ENCODE measurements at regions not wholly inside any gene's neighbourhood (a gene's known extent, or its start where the extent isn't known, plus 50 kb on each side); places are given as distances from the start of the nearest gene placed in this dataset.

- Histone ChIP-seq H3K36me3 (ENCODE audit: control insufficient read depth, insufficient read depth, low read length) (peaks cover 36% of the 10 kb centered on the region), H3K27ac (ENCODE audit: low read length) (peak overlapping the region; percentile 53; the same call in 1 of the 2 replicates), H3K27me3 (ENCODE audit: control insufficient read depth, insufficient read depth, low read length) (no peaks in the 10 kb centered on the region), H3K4me3 (ENCODE audit: low read depth in 2 of 2, low read length in 2 of 2) (no peak overlapping the region), H3K4me1 (ENCODE audit: control insufficient read depth, insufficient read depth, low read length) (peaks cover 18% of the 10 kb centered on the region), H3K9me3 (ENCODE audit: control insufficient read depth, insufficient read depth, low read depth, low read length) (no peaks in the 10 kb centered on the region)
- BruUV-seq (replicated peaks): no TSS peak
- ChIA-PET CTCF (no interaction called here), POLR2A (no interaction called here)
- in situ Hi-C loops (cut with HindIII; ENCODE audit: low pct_unique_long_range_greater_than_20kb, low sequenced_read_pairs): no loop called here
- DNase-seq (ENCODE audit: low read depth, low spot score): peak; percentile 33
- intact Hi-C loops (cut with micrococcal nuclease; ENCODE audit: unreplicated experiment): no loop called here
- no peak for TF ChIP-seq TCF7L2 (IDR thresholded peaks at IDR 0.05; ENCODE audit: low read depth, low read length)
- no peak for TF ChIP-seq POLR2AphosphoS5 (IDR thresholded peaks at IDR 0.05; ENCODE audit: low read depth, low read length)
- TF ChIP-seq REST (IDR thresholded peaks at IDR 0.05; ENCODE audit: insufficient read depth in 1 of 2, low read depth in 2 of 2, low read length in 1 of 2): no peak
- TF ChIP-seq CTCF (IDR thresholded peaks at IDR 0.05): no peak
- TF ChIP-seq SIN3A (IDR thresholded peaks at IDR 0.05; ENCODE audit: borderline replicate concordance, insufficient read depth, low read depth, low read length): no peak
- no peak for ATAC-seq
Measured at GRCh38 chr5:146284016-146284415, 54.6 kb upstream of the POU4F3 start.
